ENCODE measurements at regions not wholly inside any gene's neighbourhood (a gene's known extent, or its start where the extent isn't known, plus 50 kb on each side); places are given as distances from the start of the nearest gene placed in this dataset.

DNA sequence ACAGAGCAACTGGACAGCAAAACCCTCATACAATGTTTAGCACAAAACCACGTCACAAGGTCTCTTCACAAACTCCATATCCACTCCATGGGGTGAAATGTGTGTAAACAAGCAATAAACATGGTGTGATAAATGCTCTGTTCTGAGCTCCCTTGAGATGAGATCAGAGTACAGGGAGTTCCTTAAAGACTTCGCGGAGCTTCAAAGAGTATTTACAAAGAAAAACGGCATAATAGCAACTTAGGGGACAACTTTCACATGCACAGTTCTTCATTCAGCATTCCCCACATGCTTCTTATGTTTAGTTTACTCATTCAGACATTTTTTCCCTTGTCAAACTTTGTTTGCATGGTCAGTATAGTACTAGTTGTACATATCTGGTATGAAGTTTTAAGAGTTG lies 52.5 kb upstream of the SUCLG2 start:
- H3K4me1 ChIP-seq (ENCODE audit: low read depth) = peaks cover 4% of the 10 kb centered on the region
- DNase-seq (peak in 1 of 3 donors; percentile 18), ATAC-seq (peak; percentile 97)
- H3K36me3 ChIP-seq (ENCODE audit: low read depth) = no peaks in the 10 kb centered on the region
- H3K9me3 ChIP-seq = no peaks in the 10 kb centered on the region
- TF ChIP-seq, protein P1, sequence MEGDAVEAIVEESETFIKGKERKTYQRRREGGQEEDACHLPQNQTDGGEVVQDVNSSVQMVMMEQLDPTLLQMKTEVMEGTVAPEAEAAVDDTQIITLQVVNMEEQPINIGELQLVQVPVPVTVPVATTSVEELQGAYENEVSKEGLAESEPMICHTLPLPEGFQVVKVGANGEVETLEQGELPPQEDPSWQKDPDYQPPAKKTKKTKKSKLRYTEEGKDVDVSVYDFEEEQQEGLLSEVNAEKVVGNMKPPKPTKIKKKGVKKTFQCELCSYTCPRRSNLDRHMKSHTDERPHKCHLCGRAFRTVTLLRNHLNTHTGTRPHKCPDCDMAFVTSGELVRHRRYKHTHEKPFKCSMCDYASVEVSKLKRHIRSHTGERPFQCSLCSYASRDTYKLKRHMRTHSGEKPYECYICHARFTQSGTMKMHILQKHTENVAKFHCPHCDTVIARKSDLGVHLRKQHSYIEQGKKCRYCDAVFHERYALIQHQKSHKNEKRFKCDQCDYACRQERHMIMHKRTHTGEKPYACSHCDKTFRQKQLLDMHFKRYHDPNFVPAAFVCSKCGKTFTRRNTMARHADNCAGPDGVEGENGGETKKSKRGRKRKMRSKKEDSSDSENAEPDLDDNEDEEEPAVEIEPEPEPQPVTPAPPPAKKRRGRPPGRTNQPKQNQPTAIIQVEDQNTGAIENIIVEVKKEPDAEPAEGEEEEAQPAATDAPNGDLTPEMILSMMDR (IDR thresholded peaks at IDR 0.05) = no peak
- no peak overlapping the region for H3K4me3 ChIP-seq
- intact Hi-C loops (cut with DNase I, micrococcal nuclease) = no loop called here

DNA sequence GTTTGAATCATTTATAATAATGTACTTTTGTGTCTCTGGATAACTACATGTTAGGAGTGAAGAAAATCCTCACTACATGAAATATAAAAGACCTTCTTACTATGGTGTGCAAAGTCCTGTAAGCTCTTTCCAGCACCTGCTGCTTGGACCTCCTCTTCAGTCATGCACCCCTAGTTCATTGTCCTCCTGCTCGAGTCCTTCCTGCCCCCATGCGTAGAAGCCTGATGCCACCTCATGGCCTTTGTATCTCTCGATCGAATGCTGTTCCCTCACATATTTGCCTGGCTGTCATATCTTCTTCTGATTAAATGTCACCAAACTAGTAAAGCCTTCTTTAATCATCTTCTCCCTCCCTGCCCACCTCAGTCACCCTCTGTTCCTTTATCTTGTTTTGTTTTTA lies 49.9 kb upstream of the SUCLG2 start:
- TF ChIP-seq, protein P1 (IDR thresholded peaks at IDR 0.05) = no peak
- ATAC-seq (no peak), DNase-seq (no peak)
- intact Hi-C loops (cut with DNase I, micrococcal nuclease) = no loop called here
- Histone ChIP-seq H3K36me3 (ENCODE audit: low read depth) (no peaks in the 10 kb centered on the region), H3K9me3 (no peaks in the 10 kb centered on the region), H3K4me3 (no peak overlapping the region), H3K4me1 (ENCODE audit: low read depth) (peaks cover 13% of the 10 kb centered on the region)

Measured in mucosa of descending colon (tissue), 3 donors.